ENCODE measurements at regions not wholly inside any gene's neighbourhood (a gene's known extent, or its start where the extent isn't known, plus 50 kb on each side); places are given as distances from the start of the nearest gene placed in this dataset.

GRCh38 chr5:155540000-155540595 is 526.5 kb downstream of the KIF4B start:
- TF ChIP-seq, protein P1, sequence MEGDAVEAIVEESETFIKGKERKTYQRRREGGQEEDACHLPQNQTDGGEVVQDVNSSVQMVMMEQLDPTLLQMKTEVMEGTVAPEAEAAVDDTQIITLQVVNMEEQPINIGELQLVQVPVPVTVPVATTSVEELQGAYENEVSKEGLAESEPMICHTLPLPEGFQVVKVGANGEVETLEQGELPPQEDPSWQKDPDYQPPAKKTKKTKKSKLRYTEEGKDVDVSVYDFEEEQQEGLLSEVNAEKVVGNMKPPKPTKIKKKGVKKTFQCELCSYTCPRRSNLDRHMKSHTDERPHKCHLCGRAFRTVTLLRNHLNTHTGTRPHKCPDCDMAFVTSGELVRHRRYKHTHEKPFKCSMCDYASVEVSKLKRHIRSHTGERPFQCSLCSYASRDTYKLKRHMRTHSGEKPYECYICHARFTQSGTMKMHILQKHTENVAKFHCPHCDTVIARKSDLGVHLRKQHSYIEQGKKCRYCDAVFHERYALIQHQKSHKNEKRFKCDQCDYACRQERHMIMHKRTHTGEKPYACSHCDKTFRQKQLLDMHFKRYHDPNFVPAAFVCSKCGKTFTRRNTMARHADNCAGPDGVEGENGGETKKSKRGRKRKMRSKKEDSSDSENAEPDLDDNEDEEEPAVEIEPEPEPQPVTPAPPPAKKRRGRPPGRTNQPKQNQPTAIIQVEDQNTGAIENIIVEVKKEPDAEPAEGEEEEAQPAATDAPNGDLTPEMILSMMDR (IDR thresholded peaks at IDR 0.05) = no peak
- H3K9me3 ChIP-seq = no peaks in the 10 kb centered on the region
- no peak overlapping the region for H3K4me3 ChIP-seq
- intact Hi-C loops (cut with DNase I) = no loop called here
- H3K4me1 ChIP-seq = no peaks in the 10 kb centered on the region
- DNase-seq (no peak), ATAC-seq (no peak)
- no peak overlapping the region for H3K27ac ChIP-seq
- H3K27me3 ChIP-seq (ENCODE audit: insufficient read depth in 3 of 3, low read length in 2 of 3) = no peaks in the 10 kb centered on the region
- WGBS, 3 donors = 7 to 18% (median 14%) methylated on average over 2 of the region's 2 CpGs
- H3K36me3 ChIP-seq (ENCODE audit: insufficient read depth in 1 of 2, low read depth in 1 of 2) = no peaks in the 10 kb centered on the region

DNA sequence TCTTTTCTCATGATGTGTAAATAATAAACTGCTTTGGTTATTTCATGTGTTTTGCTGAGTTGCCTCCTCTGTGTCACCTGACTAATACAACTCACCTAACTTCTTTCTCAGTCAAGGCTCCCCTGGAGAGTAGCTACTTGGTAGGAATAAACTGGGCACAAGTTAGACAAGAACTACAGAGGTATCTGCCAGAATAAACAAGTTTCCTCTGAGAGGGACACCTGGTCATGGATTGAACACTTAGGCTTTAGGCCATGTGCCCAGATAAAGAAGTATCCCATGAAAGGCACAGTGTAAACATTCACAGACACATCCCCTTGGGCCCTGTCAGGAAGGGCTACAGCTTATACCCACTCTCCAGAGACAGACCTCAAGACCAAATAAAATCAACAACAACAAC is 532.5 kb downstream of the KIF4B start:
- intact Hi-C loops (cut with DNase I) = no loop called here
- no peak for DNase-seq
- TF ChIP-seq, protein P1 (IDR thresholded peaks at IDR 0.05) = no peak
- Histone ChIP-seq H3K4me1 (no peaks in the 10 kb centered on the region), H3K4me3 (no peak overlapping the region), H3K27ac (no peak overlapping the region), H3K9me3 (no peaks in the 10 kb centered on the region), H3K36me3 (ENCODE audit: insufficient read depth in 1 of 2, low read depth in 1 of 2) (no peaks in the 10 kb centered on the region), H3K27me3 (ENCODE audit: insufficient read depth in 3 of 3, low read length in 2 of 3) (no peaks in the 10 kb centered on the region)
- ATAC-seq = no peak

DNA sequence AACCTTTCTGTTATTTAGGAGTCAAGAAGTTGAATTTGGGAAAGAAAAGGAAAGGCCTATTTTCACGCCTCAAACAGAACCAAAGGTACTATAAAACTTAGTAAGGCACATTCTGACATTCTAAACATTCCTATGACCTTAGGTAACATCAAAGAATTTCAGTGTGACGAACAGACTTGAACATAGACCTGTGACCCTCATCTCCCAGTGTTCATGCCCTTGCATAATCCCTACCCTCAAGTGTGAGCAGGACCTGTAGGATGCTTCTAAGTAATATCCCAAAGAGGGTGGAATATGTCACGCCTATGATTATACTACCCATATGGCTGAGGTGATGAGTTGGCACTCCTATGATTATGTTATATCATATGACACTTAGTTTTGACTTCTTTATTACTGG is 540.9 kb downstream of the KIF4B start:
- ATAC-seq = no peak
- no peak overlapping the region for H3K4me3 ChIP-seq
- intact Hi-C loops (cut with DNase I) = no loop called here
- no peaks in the 10 kb centered on the region for H3K4me1 ChIP-seq
- DNase-seq = no peak
- H3K27ac ChIP-seq = no peak overlapping the region
- no peaks in the 10 kb centered on the region for H3K27me3 ChIP-seq (ENCODE audit: insufficient read depth in 3 of 3, low read length in 2 of 3)
- no peaks in the 10 kb centered on the region for H3K36me3 ChIP-seq (ENCODE audit: insufficient read depth in 1 of 2, low read depth in 1 of 2)
- WGBS, 3 donors = 48 to 57% (median 55%) methylated on average over 3 of the region's 3 CpGs
- TF ChIP-seq, protein P1 (IDR thresholded peaks at IDR 0.05) = no peak
- no peaks in the 10 kb centered on the region for H3K9me3 ChIP-seq

DNA sequence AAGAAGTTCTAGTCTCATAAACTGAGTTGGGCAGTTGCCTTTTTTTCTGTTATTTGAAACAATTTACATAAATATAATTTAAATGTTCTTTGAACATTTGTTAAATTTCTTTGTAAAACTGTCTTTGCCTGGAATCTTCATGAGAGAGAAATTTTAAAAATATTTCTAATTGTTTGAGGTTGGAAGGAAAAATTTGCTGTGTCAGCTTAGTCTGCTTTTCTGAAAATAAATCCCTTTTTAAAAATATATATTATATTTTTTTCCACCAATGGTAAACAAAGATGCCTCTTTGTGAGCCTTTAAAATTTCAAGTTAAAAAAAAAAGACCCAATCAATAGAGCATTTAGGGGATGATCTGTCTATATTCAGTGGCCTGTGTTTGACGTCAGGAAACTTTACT is 542.7 kb downstream of the KIF4B start:
- Histone ChIP-seq H3K27me3 (ENCODE audit: insufficient read depth in 3 of 3, low read length in 2 of 3) (no peaks in the 10 kb centered on the region), H3K36me3 (ENCODE audit: insufficient read depth in 1 of 2, low read depth in 1 of 2) (no peaks in the 10 kb centered on the region), H3K27ac (no peak overlapping the region), H3K4me1 (no peaks in the 10 kb centered on the region), H3K4me3 (no peak overlapping the region), H3K9me3 (no peaks in the 10 kb centered on the region)
- DNase-seq = no peak
- TF ChIP-seq, protein P1 (IDR thresholded peaks at IDR 0.05) = no peak
- no peak for ATAC-seq
- intact Hi-C loops (cut with DNase I) = no loop called here
- WGBS, 3 donors = 22 to 40% (median 28%) methylated on average over 1 of the region's 1 CpG

DNA sequence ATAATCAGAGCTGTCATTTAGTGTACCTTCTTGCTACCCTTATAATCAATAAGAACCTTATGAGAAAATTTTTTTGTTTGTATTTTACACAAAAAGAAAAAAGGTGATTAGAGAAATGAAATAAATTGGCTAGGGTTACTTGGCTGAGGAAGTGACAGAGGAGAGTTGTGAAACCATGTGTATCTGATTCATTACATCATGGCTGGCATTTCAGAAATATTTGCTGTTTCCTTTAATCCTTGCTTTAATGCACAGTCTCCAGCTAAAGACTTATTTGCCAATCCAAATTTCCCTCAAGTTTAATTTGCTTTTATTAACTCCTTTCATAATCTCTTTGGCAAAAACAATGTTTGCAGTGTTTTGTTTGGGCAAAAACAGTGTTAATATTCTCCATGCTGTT is 543.1 kb downstream of the KIF4B start:
- DNase-seq = no peak
- no peak overlapping the region for H3K27ac ChIP-seq
- no peaks in the 10 kb centered on the region for H3K9me3 ChIP-seq
- intact Hi-C loops (cut with DNase I) = no loop called here
- TF ChIP-seq, protein P1 (IDR thresholded peaks at IDR 0.05) = no peak
- no peaks in the 10 kb centered on the region for H3K27me3 ChIP-seq (ENCODE audit: insufficient read depth in 3 of 3, low read length in 2 of 3)
- H3K4me3 ChIP-seq = no peak overlapping the region
- ATAC-seq = no peak
- no peaks in the 10 kb centered on the region for H3K4me1 ChIP-seq
- H3K36me3 ChIP-seq (ENCODE audit: insufficient read depth in 1 of 2, low read depth in 1 of 2) = no peaks in the 10 kb centered on the region
